ENCODE measurements at regions not wholly inside any gene's neighbourhood (a gene's known extent, or its start where the extent isn't known, plus 50 kb on each side); places are given as distances from the start of the nearest gene placed in this dataset.

DNA sequence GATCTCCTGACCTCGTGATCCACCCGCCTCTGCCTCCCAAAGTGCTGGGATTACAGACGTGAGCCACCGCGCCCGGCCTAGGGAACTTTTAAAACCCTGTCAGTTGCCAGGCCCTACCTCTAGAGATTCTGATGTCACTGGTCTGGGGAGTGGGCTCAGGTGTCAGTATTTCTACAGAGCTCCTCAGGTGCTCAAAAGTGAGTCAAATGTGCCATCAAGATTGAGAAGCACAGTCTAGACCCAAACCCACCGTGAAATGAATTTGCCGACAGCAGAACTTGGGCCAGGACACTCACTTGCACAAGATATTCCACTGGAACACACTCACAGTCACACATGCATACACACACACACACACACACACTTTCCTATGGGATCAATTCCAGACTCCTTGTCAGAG lies 215.5 kb downstream of the RRAGC start (continued):
- TF ChIP-seq PRDM15 (CRISPR knock-in tag; IDR thresholded peaks at IDR 0.05) (no peak), ELF4 (CRISPR knock-in tag; IDR thresholded peaks at IDR 0.05; ENCODE audit: low read depth) (no peak), PRRX2 (CRISPR knock-in tag; IDR thresholded peaks at IDR 0.05) (no peak), TEAD4 (CRISPR knock-in tag; IDR thresholded peaks at IDR 0.05) (no peak), ZNF416 (CRISPR knock-in tag; IDR thresholded peaks at IDR 0.05) (no peak), HMGA2 (CRISPR knock-in tag; IDR thresholded peaks at IDR 0.05) (no peak), CDX4 (CRISPR knock-in tag; IDR thresholded peaks at IDR 0.05; ENCODE audit: borderline replicate concordance) (no peak), PREB (CRISPR knock-in tag; IDR thresholded peaks at IDR 0.05; ENCODE audit: borderline replicate concordance) (no peak), RORB (CRISPR knock-in tag; IDR thresholded peaks at IDR 0.05) (no peak)
- TF ChIP-seq, protein P1, sequence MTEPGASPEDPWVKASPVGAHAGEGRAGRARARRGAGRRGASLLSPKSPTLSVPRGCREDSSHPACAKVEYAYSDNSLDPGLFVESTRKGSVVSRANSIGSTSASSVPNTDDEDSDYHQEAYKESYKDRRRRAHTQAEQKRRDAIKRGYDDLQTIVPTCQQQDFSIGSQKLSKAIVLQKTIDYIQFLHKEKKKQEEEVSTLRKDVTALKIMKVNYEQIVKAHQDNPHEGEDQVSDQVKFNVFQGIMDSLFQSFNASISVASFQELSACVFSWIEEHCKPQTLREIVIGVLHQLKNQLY (CRISPR knock-in tag; IDR thresholded peaks at IDR 0.05) = no peak
- TF ChIP-seq, protein P2, sequence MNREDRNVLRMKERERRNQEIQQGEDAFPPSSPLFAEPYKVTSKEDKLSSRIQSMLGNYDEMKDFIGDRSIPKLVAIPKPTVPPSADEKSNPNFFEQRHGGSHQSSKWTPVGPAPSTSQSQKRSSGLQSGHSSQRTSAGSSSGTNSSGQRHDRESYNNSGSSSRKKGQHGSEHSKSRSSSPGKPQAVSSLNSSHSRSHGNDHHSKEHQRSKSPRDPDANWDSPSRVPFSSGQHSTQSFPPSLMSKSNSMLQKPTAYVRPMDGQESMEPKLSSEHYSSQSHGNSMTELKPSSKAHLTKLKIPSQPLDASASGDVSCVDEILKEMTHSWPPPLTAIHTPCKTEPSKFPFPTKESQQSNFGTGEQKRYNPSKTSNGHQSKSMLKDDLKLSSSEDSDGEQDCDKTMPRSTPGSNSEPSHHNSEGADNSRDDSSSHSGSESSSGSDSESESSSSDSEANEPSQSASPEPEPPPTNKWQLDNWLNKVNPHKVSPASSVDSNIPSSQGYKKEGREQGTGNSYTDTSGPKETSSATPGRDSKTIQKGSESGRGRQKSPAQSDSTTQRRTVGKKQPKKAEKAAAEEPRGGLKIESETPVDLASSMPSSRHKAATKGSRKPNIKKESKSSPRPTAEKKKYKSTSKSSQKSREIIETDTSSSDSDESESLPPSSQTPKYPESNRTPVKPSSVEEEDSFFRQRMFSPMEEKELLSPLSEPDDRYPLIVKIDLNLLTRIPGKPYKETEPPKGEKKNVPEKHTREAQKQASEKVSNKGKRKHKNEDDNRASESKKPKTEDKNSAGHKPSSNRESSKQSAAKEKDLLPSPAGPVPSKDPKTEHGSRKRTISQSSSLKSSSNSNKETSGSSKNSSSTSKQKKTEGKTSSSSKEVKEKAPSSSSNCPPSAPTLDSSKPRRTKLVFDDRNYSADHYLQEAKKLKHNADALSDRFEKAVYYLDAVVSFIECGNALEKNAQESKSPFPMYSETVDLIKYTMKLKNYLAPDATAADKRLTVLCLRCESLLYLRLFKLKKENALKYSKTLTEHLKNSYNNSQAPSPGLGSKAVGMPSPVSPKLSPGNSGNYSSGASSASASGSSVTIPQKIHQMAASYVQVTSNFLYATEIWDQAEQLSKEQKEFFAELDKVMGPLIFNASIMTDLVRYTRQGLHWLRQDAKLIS (CRISPR knock-in tag; IDR thresholded peaks at IDR 0.05; ENCODE audit: borderline replicate concordance) = no peak

GRCh38 chr1:38641661-38642060 lies 217.9 kb downstream of the RRAGC start:
- TF ChIP-seq, protein P3, sequence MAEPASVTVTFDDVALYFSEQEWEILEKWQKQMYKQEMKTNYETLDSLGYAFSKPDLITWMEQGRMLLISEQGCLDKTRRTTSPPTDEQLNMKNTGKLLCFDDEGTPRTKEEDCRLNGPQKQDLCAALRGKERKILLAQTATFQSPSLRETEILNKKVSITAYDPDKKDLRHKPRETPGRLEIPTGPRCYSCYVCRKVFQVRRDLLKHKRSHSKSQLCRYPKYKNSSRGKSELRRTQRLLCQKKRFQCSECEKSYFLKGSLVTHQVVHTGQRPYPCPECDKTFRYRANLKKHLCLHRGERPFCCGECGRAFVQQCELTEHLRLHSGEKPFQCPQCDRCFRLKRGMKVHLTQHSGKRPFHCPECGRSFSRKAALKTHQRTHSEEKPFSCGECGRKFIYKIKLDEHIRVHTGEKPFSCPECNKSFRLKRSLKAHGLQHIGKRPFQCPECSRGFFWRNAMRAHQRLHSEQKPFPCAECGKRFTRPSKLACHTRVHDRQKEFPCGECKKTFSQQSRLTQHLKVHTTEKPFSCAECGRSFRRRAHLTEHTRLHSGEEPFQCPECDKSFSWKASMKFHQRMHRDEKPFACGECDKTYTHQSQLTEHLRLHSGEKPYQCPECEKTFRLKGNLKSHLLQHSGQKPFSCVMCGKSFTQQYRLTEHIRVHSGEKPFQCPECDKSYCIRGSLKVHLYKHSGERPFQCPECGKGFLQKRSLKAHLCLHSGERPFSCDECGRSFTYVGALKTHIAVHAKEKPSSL (CRISPR knock-in tag; conservative IDR thresholded peaks at IDR 0.05) = no peak
- no peak for TF ChIP-seq ZNF317 (CRISPR knock-in tag; IDR thresholded peaks at IDR 0.05; ENCODE audit: borderline replicate concordance, low read depth)
- TF ChIP-seq HMGXB4 (CRISPR knock-in tag; IDR thresholded peaks at IDR 0.05) = no peak
- POLR2A ChIA-PET = no interaction called here
- peaks cover 3% of the 10 kb centered on the region for H3K27me3 Mint-ChIP-seq (ENCODE audit: low read depth)

More at GRCh38 chr1:38641661-38642060, 217.9 kb downstream of the RRAGC start:
- Mint-ChIP-seq H3K4me3 (no peak overlapping the region), H3K36me3 (peaks cover 6% of the 10 kb centered on the region), H3K9me3 (peaks cover 29% of the 10 kb centered on the region), H3K4me1 (no peaks in the 10 kb centered on the region), H3K27ac (no peak overlapping the region)
- ATAC-seq = no peak
- no peak for DNase-seq (ENCODE audit: low spot score)
- CTCF ChIA-PET = interaction anchor here (0.7 kb wide), 1 partner anchor 88 kb away, joined by 3 read pairs; no protein-coding TSS in a partner anchor

Measured in WTC11 (cell line).